Endodermal cell (in vitro differentiated cells): ENCODE measurements at regions not wholly inside any gene's neighbourhood (a gene's known extent, or its start where the extent isn't known, plus 50 kb on each side); places are given as distances from the start of the nearest gene placed in this dataset.

Source experiments
- DNase-seq: peaks from one replicate; pipeline ENCODE4 v3.0.0-alpha.2; 2017
- H3K27ac ChIP-seq: 2 replicates; pipeline ENCODE4 v1.5.1; 2013; ENCODE audit warnings: mild to moderate bottlenecking, low read depth, low read length, moderate library complexity
- H3K27me3 ChIP-seq: 2 replicates; pipeline ENCODE4 v1.6.1; 2013; ENCODE audit warnings: mild to moderate bottlenecking, low read length, moderate library complexity; ENCODE audit not compliant: insufficient read depth, control insufficient read depth, poor library complexity, severe bottlenecking
- H3K36me3 ChIP-seq: 2 replicates; pipeline ENCODE4 v1.7.0; 2013; ENCODE audit warnings: mild to moderate bottlenecking, low read length, moderate library complexity; ENCODE audit not compliant: control insufficient read depth, insufficient read depth
- H3K4me1 ChIP-seq: one replicate; pipeline ENCODE4 v1.7.0; 2013; ENCODE audit warnings: low read length; ENCODE audit not compliant: control insufficient read depth, insufficient read depth
- H3K4me3 ChIP-seq: 2 replicates; pipeline ENCODE4 v1.5.1; 2013; ENCODE audit warnings: mild to moderate bottlenecking, low read length, moderate library complexity
- H3K9ac ChIP-seq: 2 replicates; pipeline ENCODE4 v1.6.1; 2013; ENCODE audit warnings: mild to moderate bottlenecking, low read length, moderate library complexity; ENCODE audit not compliant: poor library complexity, severe bottlenecking; ENCODE audit errors: extremely low read depth
- H3K9me3 ChIP-seq: 2 replicates; pipeline ENCODE4 v1.6.1; 2013; ENCODE audit warnings: mild to moderate bottlenecking, low read length, moderate library complexity; ENCODE audit not compliant: control insufficient read depth
- H3K27ac Mint-ChIP-seq: 2 replicates; pipeline ENCODE4 v1.8.0; 2020; ENCODE audit warnings: mixed read lengths
- H3K27me3 Mint-ChIP-seq: 2 replicates; pipeline ENCODE4 v1.8.0; 2021; ENCODE audit warnings: mild to moderate bottlenecking, mixed read lengths; ENCODE audit not compliant: insufficient read depth
- H3K36me3 Mint-ChIP-seq: 2 replicates; pipeline ENCODE4 v1.8.0; 2020; ENCODE audit warnings: low read depth, mixed read lengths
- H3K4me1 Mint-ChIP-seq: 2 replicates; pipeline ENCODE4 v1.8.0; 2020; ENCODE audit warnings: mixed read lengths
- H3K4me3 Mint-ChIP-seq: 2 replicates; pipeline ENCODE4 v1.8.0; 2020; ENCODE audit warnings: mild to moderate bottlenecking, moderate library complexity, mixed read lengths
- H3K9me3 Mint-ChIP-seq: 2 replicates; pipeline ENCODE4 v1.8.0; 2020; ENCODE audit warnings: mild to moderate bottlenecking, mixed read lengths
- WGBS, 2 experiments: methylation state at CpG; one replicate each; pipeline versions ENCODE4 v1.1.5 to v1.1.7; 2013; ENCODE audit warnings: missing lambda C conversion rate in 2 of 2, mixed read lengths in 1 of 2; ENCODE audit not compliant: insufficient coverage in 1 of 2, insufficient read length in 1 of 2; 5-methylcytosine and 5-hydroxymethylcytosine counted together
- TF ChIP-seq, protein P1 (sequence below): fragments of 200-600 bp; sonication (generic); conservative IDR thresholded peaks from 2 replicates; pipeline ENCODE4 v1.5.0; 2021; ENCODE audit warnings: antibody characterized with exemption, mild to moderate bottlenecking

- Mint-ChIP-seq H3K27ac (no peak overlapping the region), H3K9me3 (no peaks in the 10 kb centered on the region), H3K36me3 (no peaks in the 10 kb centered on the region), H3K4me1 (peaks cover 38% of the 10 kb centered on the region), H3K27me3 (peaks cover 40% of the 10 kb centered on the region), H3K4me3 (no peak overlapping the region)
- TF ChIP-seq, protein P1, sequence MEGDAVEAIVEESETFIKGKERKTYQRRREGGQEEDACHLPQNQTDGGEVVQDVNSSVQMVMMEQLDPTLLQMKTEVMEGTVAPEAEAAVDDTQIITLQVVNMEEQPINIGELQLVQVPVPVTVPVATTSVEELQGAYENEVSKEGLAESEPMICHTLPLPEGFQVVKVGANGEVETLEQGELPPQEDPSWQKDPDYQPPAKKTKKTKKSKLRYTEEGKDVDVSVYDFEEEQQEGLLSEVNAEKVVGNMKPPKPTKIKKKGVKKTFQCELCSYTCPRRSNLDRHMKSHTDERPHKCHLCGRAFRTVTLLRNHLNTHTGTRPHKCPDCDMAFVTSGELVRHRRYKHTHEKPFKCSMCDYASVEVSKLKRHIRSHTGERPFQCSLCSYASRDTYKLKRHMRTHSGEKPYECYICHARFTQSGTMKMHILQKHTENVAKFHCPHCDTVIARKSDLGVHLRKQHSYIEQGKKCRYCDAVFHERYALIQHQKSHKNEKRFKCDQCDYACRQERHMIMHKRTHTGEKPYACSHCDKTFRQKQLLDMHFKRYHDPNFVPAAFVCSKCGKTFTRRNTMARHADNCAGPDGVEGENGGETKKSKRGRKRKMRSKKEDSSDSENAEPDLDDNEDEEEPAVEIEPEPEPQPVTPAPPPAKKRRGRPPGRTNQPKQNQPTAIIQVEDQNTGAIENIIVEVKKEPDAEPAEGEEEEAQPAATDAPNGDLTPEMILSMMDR, result no peak
- Histone ChIP-seq H3K27ac (no peak overlapping the region), H3K4me3 (no peak overlapping the region), H3K36me3 (no peaks in the 10 kb centered on the region), H3K4me1 (peaks cover 18% of the 10 kb centered on the region), H3K9me3 (no peaks in the 10 kb centered on the region), H3K27me3 (peaks cover 15% of the 10 kb centered on the region), H3K9ac (no peak overlapping the region)
- WGBS, 2 experiments, result 61 to 83% methylated on average over 2 to 4 of the region's 4 CpGs
- no peak for DNase-seq
Measured at GRCh38 chr2:144580521-144581161, 60.7 kb upstream of the ZEB2 start.

DNA sequence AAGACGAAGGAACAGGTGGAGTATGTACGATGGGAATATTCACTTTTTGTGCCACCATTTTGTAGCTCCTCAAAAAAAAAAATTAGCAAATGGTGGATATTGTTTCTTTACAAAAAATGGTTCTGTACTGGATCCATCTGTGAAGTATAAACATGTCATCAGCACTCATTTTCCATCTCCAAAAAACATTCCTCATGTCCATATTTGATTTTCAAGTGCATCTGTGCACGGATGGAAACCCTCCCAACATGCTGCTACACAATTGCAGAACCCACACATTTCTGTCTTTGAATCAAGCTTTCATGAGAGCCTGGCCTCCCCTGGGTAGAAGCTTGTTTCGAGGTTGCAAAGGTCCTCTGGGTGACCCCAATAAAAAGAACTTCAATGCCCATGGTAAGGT lies 59.6 kb upstream of the ZEB2 start:
- Mint-ChIP-seq H3K4me1 (peaks cover 38% of the 10 kb centered on the region), H3K27ac (no peak overlapping the region), H3K9me3 (no peaks in the 10 kb centered on the region), H3K27me3 (peaks cover 38% of the 10 kb centered on the region), H3K36me3 (no peaks in the 10 kb centered on the region), H3K4me3 (no peak overlapping the region)
- Histone ChIP-seq H3K4me1 (peaks cover 18% of the 10 kb centered on the region), H3K36me3 (no peaks in the 10 kb centered on the region), H3K27me3 (peaks cover 15% of the 10 kb centered on the region), H3K27ac (no peak overlapping the region), H3K9me3 (no peaks in the 10 kb centered on the region), H3K4me3 (no peak overlapping the region), H3K9ac (no peak overlapping the region)
- DNase-seq, result no peak
- TF ChIP-seq, protein P1, result no peak
- 90% methylated on average over 4 of the region's 4 CpGs; no CpG with 5 or more reads in 1 of the 2 experiments for WGBS, 2 experiments

- H3K4me1 ChIP-seq, result peaks cover 15% of the 10 kb centered on the region
- no peak overlapping the region for H3K4me3 Mint-ChIP-seq
- H3K36me3 ChIP-seq, result no peaks in the 10 kb centered on the region
- H3K27me3 ChIP-seq, result peaks cover 9% of the 10 kb centered on the region
- no peak overlapping the region for H3K4me3 ChIP-seq
- no peaks in the 10 kb centered on the region for H3K9me3 Mint-ChIP-seq
- H3K4me1 Mint-ChIP-seq, result peaks cover 36% of the 10 kb centered on the region
- DNase-seq, result no peak
- H3K9ac ChIP-seq, result no peak overlapping the region
- peaks cover 24% of the 10 kb centered on the region for H3K27me3 Mint-ChIP-seq
- no peak overlapping the region for H3K27ac Mint-ChIP-seq
- H3K9me3 ChIP-seq, result no peaks in the 10 kb centered on the region
- 88 to 93% methylated on average over 2 to 3 of the region's 3 CpGs for WGBS, 2 experiments
- no peak overlapping the region for H3K27ac ChIP-seq
- no peaks in the 10 kb centered on the region for H3K36me3 Mint-ChIP-seq
- TF ChIP-seq, protein P1, result no peak
Measured at GRCh38 chr2:144578099-144578498, 58.2 kb upstream of the ZEB2 start.
